Epithelial cell of proximal tubule (primary cell): ENCODE measurements at regions not wholly inside any gene's neighbourhood (a gene's known extent, or its start where the extent isn't known, plus 50 kb on each side); places are given as distances from the start of the nearest gene placed in this dataset.

Experiments used
- DNase-seq: peaks from one replicate; pipeline ENCODE4 v3.0.0-alpha.2; 2011; ENCODE audit warnings: low read depth
- H3K4me3 ChIP-seq: 2 replicates; pipeline ENCODE4 v1.5.1; 2011; ENCODE audit warnings: low read depth, mild to moderate bottlenecking, low read length
- TF ChIP-seq, protein P1 (sequence below): conservative IDR thresholded peaks from 2 replicates; pipeline ENCODE4 v1.5.1; 2012; ENCODE audit warnings: low read depth, mild to moderate bottlenecking, low read length

GRCh38 chr10:117720931-117721835 lies 178.6 kb downstream of the EMX2 start:
- TF ChIP-seq, protein P1, sequence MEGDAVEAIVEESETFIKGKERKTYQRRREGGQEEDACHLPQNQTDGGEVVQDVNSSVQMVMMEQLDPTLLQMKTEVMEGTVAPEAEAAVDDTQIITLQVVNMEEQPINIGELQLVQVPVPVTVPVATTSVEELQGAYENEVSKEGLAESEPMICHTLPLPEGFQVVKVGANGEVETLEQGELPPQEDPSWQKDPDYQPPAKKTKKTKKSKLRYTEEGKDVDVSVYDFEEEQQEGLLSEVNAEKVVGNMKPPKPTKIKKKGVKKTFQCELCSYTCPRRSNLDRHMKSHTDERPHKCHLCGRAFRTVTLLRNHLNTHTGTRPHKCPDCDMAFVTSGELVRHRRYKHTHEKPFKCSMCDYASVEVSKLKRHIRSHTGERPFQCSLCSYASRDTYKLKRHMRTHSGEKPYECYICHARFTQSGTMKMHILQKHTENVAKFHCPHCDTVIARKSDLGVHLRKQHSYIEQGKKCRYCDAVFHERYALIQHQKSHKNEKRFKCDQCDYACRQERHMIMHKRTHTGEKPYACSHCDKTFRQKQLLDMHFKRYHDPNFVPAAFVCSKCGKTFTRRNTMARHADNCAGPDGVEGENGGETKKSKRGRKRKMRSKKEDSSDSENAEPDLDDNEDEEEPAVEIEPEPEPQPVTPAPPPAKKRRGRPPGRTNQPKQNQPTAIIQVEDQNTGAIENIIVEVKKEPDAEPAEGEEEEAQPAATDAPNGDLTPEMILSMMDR = no peak
- no peak for DNase-seq

GRCh38 chr10:117721873-117722272 lies 179.3 kb downstream of the EMX2 start:
- TF ChIP-seq, protein P1 = no peak
- DNase-seq = no peak
- H3K4me3 ChIP-seq = no peak overlapping the region

More at GRCh38 chr10:117720931-117721835, 178.6 kb downstream of the EMX2 start:
- no peak overlapping the region for H3K4me3 ChIP-seq

DNA sequence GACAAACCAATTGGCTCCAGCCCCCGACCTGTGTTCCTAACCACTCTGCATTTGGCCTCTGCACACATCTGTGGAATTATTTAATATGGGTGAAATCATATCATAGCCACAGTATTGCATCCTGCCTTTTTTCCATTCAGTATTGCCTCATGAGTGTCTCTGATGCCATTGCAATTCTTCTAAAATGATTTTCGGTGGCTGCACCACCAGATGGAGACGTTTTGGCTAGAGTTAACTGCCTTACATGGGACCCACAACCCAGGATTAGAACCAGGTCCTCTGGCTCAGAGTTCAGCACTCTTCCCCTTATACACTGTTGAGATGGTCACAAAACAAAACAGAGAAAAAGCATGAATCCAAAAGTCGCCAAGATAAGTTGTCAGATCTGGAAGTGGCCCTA lies 180.8 kb downstream of the EMX2 start:
- DNase-seq = no peak
- TF ChIP-seq, protein P1 = no peak
- no peak overlapping the region for H3K4me3 ChIP-seq

- TF ChIP-seq, protein P1 = no peak
- DNase-seq = no peak
- no peak overlapping the region for H3K4me3 ChIP-seq
These were observed 183.4 kb downstream of the EMX2 start for GRCh38 chr10:117725993-117726392.

GRCh38 chr10:117726596-117727295 lies 184.2 kb downstream of the EMX2 start:
- no peak overlapping the region for H3K4me3 ChIP-seq
- DNase-seq = no peak
- TF ChIP-seq, protein P1 = no peak

- TF ChIP-seq, protein P1 = no peak
- no peak for DNase-seq
These were observed 184.9 kb downstream of the EMX2 start for GRCh38 chr10:117727421-117727820.

More at GRCh38 chr10:117727421-117727820, 184.9 kb downstream of the EMX2 start:
- no peak overlapping the region for H3K4me3 ChIP-seq
